GM21619 (cell line): ENCODE measurements at regions not wholly inside any gene's neighbourhood (a gene's known extent, or its start where the extent isn't known, plus 50 kb on each side); places are given as distances from the start of the nearest gene placed in this dataset.

Experiments used
- ATAC-seq: cut with Tn5 transposase; IDR thresholded peaks from one replicate; pipeline ENCODE4 v1.9.1; 2021; ENCODE audit not compliant: unreplicated experiment

GRCh38 chr5:125399885-125400284, 653.4 kb upstream of the ZNF608 start:
- ATAC-seq, result no peak

GRCh38 chr5:125401724-125402622, 655.5 kb upstream of the ZNF608 start:
- no peak for ATAC-seq

- ATAC-seq, result no peak
These were observed 656.3 kb upstream of the ZNF608 start for GRCh38 chr5:125402787-125403186.

GRCh38 chr5:125404056-125404455, 657.6 kb upstream of the ZNF608 start:
- no peak for ATAC-seq

- ATAC-seq, result peak; percentile 45
These were observed 662.2 kb upstream of the ZNF608 start for GRCh38 chr5:125408448-125409233.

GRCh38 chr5:125409234-125409860, 662.9 kb upstream of the ZNF608 start:
- ATAC-seq, result no peak

- no peak for ATAC-seq
These were observed 663.6 kb upstream of the ZNF608 start for GRCh38 chr5:125409861-125410536.

- no peak for ATAC-seq
These were observed 664.2 kb upstream of the ZNF608 start for GRCh38 chr5:125410537-125411070.

- ATAC-seq, result peak; percentile 55
These were observed 664.8 kb upstream of the ZNF608 start for GRCh38 chr5:125411071-125411743.

- ATAC-seq, result peak; percentile 48
These were observed 665.5 kb upstream of the ZNF608 start for GRCh38 chr5:125411744-125412560.

GRCh38 chr5:125412561-125413495, 666.4 kb upstream of the ZNF608 start:
- peak; percentile 21 for ATAC-seq

GRCh38 chr5:125413496-125414274, 667.2 kb upstream of the ZNF608 start:
- no peak for ATAC-seq

GRCh38 chr5:125415126-125415525, 668.7 kb upstream of the ZNF608 start:
- no peak for ATAC-seq

GRCh38 chr5:125416055-125416454, 669.6 kb upstream of the ZNF608 start:
- ATAC-seq, result no peak

- ATAC-seq, result no peak
These were observed 674.6 kb upstream of the ZNF608 start for GRCh38 chr5:125421006-125421405.

- ATAC-seq, result no peak
These were observed 675.9 kb upstream of the ZNF608 start for GRCh38 chr5:125422342-125422741.

- ATAC-seq, result no peak
These were observed 678.1 kb upstream of the ZNF608 start for GRCh38 chr5:125424402-125425141.
